ENCODE measurements at regions not wholly inside any gene's neighbourhood (a gene's known extent, or its start where the extent isn't known, plus 50 kb on each side); places are given as distances from the start of the nearest gene placed in this dataset.

DNA sequence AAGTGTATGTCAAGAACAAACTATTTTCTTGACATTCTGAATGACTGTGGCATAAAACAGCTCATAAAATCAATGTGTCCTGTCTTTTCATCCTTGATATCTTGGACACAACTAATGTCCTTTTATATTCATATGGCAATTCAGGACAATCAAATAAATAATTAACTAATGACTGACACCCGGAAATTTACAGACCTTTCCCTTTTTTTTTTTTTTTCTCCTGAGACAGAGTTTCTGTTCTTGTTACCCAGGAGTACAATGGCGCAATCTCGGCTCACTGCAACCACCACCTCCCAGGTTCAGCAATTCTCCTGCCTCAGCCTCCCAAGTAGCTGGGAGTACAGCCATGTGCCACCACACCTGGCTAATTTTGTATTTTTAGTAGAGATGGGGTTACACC is 107.1 kb upstream of the LGSN start:
- 32% methylated on average over 3 of the region's 3 CpGs for WGBS (ENCODE audit: insufficient coverage, low coverage, low lambda C conversion rate, missing lambda C conversion rate)
- no peaks in the 10 kb centered on the region for H3K27me3 ChIP-seq
- no peaks in the 10 kb centered on the region for H3K9me3 ChIP-seq
- TF ChIP-seq POLR2A (IDR thresholded peaks at IDR 0.05): no peak
- TF ChIP-seq, protein P1, sequence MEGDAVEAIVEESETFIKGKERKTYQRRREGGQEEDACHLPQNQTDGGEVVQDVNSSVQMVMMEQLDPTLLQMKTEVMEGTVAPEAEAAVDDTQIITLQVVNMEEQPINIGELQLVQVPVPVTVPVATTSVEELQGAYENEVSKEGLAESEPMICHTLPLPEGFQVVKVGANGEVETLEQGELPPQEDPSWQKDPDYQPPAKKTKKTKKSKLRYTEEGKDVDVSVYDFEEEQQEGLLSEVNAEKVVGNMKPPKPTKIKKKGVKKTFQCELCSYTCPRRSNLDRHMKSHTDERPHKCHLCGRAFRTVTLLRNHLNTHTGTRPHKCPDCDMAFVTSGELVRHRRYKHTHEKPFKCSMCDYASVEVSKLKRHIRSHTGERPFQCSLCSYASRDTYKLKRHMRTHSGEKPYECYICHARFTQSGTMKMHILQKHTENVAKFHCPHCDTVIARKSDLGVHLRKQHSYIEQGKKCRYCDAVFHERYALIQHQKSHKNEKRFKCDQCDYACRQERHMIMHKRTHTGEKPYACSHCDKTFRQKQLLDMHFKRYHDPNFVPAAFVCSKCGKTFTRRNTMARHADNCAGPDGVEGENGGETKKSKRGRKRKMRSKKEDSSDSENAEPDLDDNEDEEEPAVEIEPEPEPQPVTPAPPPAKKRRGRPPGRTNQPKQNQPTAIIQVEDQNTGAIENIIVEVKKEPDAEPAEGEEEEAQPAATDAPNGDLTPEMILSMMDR (IDR thresholded peaks at IDR 0.05): no peak
- intact Hi-C loops (cut with DNase I): no loop called here
- H3K4me1 ChIP-seq: peaks cover 0 to 4% (median 0%) of the 10 kb centered on the region in 4 donors
- H3K27ac ChIP-seq: peak overlapping the region in 2 of 3 donors; percentile 30 to 56
- peak; percentile 74 to 83 (median 80) for ATAC-seq
- peak in 1 of 3 donors; percentile 50 for DNase-seq
- no peak overlapping the region for H3K4me3 ChIP-seq
- no peaks in the 10 kb centered on the region for H3K36me3 ChIP-seq

DNA sequence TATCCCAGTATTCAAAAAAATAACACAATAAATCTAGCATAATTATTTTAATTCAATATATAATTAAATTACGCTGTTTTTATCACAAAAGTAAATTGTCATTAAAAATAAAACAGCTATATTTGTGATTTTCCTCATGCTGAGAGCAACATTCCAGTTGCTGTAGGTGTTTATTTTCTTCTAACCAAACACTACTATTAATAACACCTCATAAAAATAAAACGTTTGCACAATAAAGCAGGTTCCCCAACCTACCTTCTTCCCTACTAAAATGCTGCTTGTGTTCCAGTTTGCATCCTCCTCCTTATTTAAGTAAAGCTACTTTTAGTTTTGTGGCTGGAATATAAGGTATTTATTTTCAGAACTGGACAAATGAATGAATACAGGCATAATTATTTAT is 108.2 kb upstream of the LGSN start:
- Histone ChIP-seq H3K9me3 (no peaks in the 10 kb centered on the region), H3K36me3 (no peaks in the 10 kb centered on the region), H3K4me3 (no peak overlapping the region), H3K27me3 (no peaks in the 10 kb centered on the region), H3K27ac (no peak overlapping the region), H3K4me1 (peaks cover 0 to 4% (median 0%) of the 10 kb centered on the region in 4 donors)
- DNase-seq (no peak), ATAC-seq (no peak)
- WGBS (ENCODE audit: insufficient coverage, low coverage, low lambda C conversion rate, missing lambda C conversion rate): 77% methylated on average over 2 of the region's 2 CpGs
- intact Hi-C loops (cut with DNase I): no loop called here
- TF ChIP-seq, protein P1 (IDR thresholded peaks at IDR 0.05): no peak
- no peak for TF ChIP-seq POLR2A (IDR thresholded peaks at IDR 0.05)

DNA sequence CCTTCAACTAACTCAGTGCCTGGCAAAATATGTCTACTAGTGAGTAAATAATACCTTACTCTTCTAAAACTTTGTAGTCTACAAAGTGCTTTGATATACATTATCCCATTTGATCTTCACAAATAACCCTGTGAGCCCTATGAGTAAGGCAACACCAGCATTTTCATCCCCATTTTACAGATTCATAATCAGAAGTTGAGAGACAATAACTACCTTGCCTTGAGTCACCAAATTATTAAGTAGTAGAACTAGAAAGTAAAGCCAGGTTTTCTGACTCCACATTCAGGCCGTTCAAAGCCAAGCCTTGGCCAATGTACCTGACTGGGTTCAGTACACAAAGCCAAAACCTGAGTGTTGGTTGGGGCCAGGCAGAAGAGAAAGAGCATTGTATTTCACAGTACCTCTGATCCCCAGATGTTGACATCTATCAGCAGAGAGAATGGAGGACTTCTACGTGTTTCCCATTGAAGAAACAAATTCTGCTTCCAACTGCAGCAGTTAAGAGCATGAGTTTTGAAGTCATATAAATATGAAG is 111.3 kb upstream of the LGSN start:
- peak in 1 of 4 donors; percentile 33 for ATAC-seq
- Histone ChIP-seq H3K4me1 (peaks cover 0 to 4% (median 0%) of the 10 kb centered on the region in 4 donors), H3K36me3 (no peaks in the 10 kb centered on the region), H3K9me3 (no peaks in the 10 kb centered on the region), H3K27me3 (no peaks in the 10 kb centered on the region), H3K4me3 (no peak overlapping the region), H3K27ac (no peak overlapping the region)
- no peak for TF ChIP-seq POLR2A (IDR thresholded peaks at IDR 0.05)
- 70% methylated on average over 2 of the region's 2 CpGs for WGBS (ENCODE audit: insufficient coverage, low coverage, low lambda C conversion rate, missing lambda C conversion rate)
- intact Hi-C loops (cut with DNase I): no loop called here
- DNase-seq: no peak

DNA sequence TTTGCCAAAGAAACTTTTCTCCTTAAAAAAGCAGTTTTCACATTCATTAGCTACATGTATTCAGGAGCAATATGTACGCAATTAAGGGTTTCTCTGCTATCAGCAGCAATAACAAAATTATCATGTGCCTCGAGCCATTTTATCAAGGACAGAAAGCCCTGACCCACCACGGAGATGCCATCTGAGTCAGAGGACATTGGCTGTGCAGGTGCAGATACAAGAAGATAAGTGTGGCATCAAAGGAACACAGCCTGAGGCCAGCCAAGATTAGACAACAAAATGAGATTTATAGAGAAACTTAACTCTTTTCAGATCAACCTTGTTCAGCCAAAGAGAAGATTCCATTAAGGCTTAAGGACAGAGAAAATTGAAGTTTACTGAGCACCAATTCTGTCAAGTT is 115.2 kb upstream of the LGSN start:
- Histone ChIP-seq H3K4me3 (no peak overlapping the region), H3K36me3 (no peaks in the 10 kb centered on the region), H3K4me1 (no peaks in the 10 kb centered on the region), H3K27ac (no peak overlapping the region), H3K27me3 (no peaks in the 10 kb centered on the region), H3K9me3 (no peaks in the 10 kb centered on the region)
- 68% methylated on average over 3 of the region's 3 CpGs for WGBS (ENCODE audit: insufficient coverage, low coverage, low lambda C conversion rate, missing lambda C conversion rate)
- intact Hi-C loops (cut with DNase I): no loop called here
- peak in 1 of 4 donors; percentile 32 for ATAC-seq
- TF ChIP-seq, protein P1 (IDR thresholded peaks at IDR 0.05): no peak
- no peak for TF ChIP-seq POLR2A (IDR thresholded peaks at IDR 0.05)
- DNase-seq: no peak

DNA sequence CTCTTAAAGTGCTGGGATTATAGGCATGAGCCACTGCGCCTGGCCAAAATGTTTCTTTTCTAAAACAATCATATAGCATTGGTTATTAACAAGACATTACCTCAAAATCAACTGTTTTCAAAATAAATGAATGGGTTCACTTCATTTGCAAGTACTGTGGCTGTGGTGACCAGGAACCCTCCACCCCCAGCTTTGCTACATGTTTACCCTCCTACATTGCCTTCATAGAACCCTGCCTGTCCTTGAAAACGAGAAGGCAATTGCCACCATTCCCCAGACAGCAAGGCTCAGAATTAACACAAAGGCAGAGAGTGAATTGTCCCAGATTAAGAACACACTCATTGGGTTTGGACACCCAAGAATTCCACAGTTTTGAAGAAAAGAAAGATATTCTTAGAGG is 116.6 kb upstream of the LGSN start:
- Histone ChIP-seq H3K4me3 (no peak overlapping the region), H3K27ac (no peak overlapping the region), H3K36me3 (no peaks in the 10 kb centered on the region), H3K4me1 (no peaks in the 10 kb centered on the region), H3K27me3 (no peaks in the 10 kb centered on the region), H3K9me3 (no peaks in the 10 kb centered on the region)
- no peak for ATAC-seq
- intact Hi-C loops (cut with DNase I): no loop called here
- DNase-seq: no peak
- 70% methylated on average over 2 of the region's 2 CpGs for WGBS (ENCODE audit: insufficient coverage, low coverage, low lambda C conversion rate, missing lambda C conversion rate)
- TF ChIP-seq, protein P1 (IDR thresholded peaks at IDR 0.05): no peak
- TF ChIP-seq POLR2A (IDR thresholded peaks at IDR 0.05): no peak

Data from right lobe of liver (tissue), 6 donors.